Osteocyte (in vitro differentiated cells): ENCODE measurements at regions not wholly inside any gene's neighbourhood (a gene's known extent, or its start where the extent isn't known, plus 50 kb on each side); places are given as distances from the start of the nearest gene placed in this dataset.

Experiments used
- DNase-seq: peaks from one replicate; pipeline ENCODE4 v3.0.0; 2021; ENCODE audit warnings: mixed read lengths; ENCODE audit not compliant: unreplicated experiment; ENCODE audit errors: extremely low spot score
- H3K27ac Mint-ChIP-seq: one replicate; pipeline ENCODE4 v1.8.0; 2021; ENCODE audit warnings: mild to moderate bottlenecking, mixed read lengths; ENCODE audit not compliant: unreplicated experiment
- H3K27me3 Mint-ChIP-seq: one replicate; pipeline ENCODE4 v1.8.0; 2021; ENCODE audit warnings: mixed read lengths; ENCODE audit not compliant: unreplicated experiment
- H3K36me3 Mint-ChIP-seq: one replicate; pipeline ENCODE4 v1.8.0; 2021; ENCODE audit warnings: mixed read lengths; ENCODE audit not compliant: unreplicated experiment
- H3K4me1 Mint-ChIP-seq: one replicate; pipeline ENCODE4 v1.8.0; 2021; ENCODE audit warnings: mixed read lengths; ENCODE audit not compliant: unreplicated experiment
- H3K4me3 Mint-ChIP-seq: one replicate; pipeline ENCODE4 v1.8.0; 2021; ENCODE audit warnings: mild to moderate bottlenecking, moderate library complexity, mixed read lengths; ENCODE audit not compliant: unreplicated experiment
- H3K9me3 Mint-ChIP-seq: one replicate; pipeline ENCODE4 v1.8.0; 2021; ENCODE audit warnings: mixed read lengths; ENCODE audit not compliant: unreplicated experiment
- TF ChIP-seq, protein P1 (sequence below): fragments of 200-600 bp; sonication (generic); IDR thresholded peaks from 2 replicates; pipeline ENCODE4 v1.5.0; 2021; ENCODE audit warnings: antibody characterized with exemption, mild to moderate bottlenecking, moderate library complexity

DNA sequence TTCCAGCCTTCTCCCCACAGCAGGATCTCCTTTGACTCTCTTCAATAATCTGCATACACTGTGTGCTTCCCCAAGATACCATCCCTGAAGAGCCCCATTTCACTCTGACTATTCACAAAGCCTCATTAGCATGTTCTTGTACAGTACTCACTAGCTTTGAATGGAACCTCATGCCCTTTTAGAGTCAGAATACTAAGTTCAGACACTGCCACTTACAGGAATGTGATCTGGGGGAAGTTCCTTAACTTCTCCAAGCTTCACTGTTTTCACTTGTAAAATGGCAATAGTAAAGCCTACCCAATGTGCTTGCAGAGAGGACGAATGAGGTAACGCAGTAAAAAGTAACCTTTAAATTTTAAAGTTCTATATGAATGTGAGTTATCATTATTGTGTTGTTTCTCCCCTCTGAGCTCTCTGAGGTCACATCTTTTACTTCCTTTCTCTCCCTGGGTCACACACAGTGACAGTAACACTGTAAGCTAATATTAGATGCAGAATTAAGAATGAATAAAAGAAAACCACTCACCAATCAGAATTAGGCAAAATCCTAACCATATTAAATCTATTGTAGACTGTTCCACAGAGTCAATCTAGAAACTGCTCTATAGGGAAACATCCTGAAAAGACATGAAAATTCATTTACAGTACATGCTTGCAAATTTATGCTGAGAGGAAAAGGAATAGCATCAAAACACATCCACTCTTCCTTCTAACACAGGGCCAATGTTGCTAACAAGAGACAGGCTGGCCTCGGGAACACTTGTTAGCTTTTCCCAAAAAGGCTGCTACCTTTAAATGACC is 64.2 kb upstream of the IL6 start:
- no peaks in the 10 kb centered on the region for H3K9me3 Mint-ChIP-seq
- no peak overlapping the region for H3K4me3 Mint-ChIP-seq
- H3K27me3 Mint-ChIP-seq, result no peaks in the 10 kb centered on the region
- no peak for DNase-seq
- H3K27ac Mint-ChIP-seq, result peak overlapping the region; percentile 83
- peaks cover 33% of the 10 kb centered on the region for H3K4me1 Mint-ChIP-seq
- TF ChIP-seq, protein P1, sequence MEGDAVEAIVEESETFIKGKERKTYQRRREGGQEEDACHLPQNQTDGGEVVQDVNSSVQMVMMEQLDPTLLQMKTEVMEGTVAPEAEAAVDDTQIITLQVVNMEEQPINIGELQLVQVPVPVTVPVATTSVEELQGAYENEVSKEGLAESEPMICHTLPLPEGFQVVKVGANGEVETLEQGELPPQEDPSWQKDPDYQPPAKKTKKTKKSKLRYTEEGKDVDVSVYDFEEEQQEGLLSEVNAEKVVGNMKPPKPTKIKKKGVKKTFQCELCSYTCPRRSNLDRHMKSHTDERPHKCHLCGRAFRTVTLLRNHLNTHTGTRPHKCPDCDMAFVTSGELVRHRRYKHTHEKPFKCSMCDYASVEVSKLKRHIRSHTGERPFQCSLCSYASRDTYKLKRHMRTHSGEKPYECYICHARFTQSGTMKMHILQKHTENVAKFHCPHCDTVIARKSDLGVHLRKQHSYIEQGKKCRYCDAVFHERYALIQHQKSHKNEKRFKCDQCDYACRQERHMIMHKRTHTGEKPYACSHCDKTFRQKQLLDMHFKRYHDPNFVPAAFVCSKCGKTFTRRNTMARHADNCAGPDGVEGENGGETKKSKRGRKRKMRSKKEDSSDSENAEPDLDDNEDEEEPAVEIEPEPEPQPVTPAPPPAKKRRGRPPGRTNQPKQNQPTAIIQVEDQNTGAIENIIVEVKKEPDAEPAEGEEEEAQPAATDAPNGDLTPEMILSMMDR, result no peak
- no peaks in the 10 kb centered on the region for H3K36me3 Mint-ChIP-seq

DNA sequence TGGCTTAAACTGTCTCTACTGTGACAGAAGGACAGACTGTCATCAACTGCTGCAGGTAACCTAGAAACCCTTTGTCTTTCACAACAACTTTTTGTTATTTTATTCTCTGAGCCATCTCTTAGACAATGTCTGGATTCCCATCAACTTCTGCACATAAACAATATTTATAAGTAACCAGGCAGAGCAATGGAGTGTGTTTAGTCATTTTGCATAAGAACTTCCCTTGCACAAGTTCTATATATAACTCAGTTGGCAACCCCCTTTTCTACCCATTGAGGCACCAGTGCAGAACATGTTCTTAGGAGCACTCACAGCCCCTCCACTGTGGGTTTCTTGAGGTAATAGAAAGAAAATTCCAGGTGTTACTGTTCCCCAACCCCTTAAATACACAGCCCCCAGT is 65.0 kb upstream of the IL6 start:
- H3K27ac Mint-ChIP-seq, result peak overlapping the region; percentile 76
- H3K4me1 Mint-ChIP-seq, result peaks cover 28% of the 10 kb centered on the region
- TF ChIP-seq, protein P1, result no peak
- no peaks in the 10 kb centered on the region for H3K9me3 Mint-ChIP-seq
- H3K4me3 Mint-ChIP-seq, result no peak overlapping the region
- no peaks in the 10 kb centered on the region for H3K27me3 Mint-ChIP-seq
- no peak for DNase-seq
- H3K36me3 Mint-ChIP-seq, result no peaks in the 10 kb centered on the region

DNA sequence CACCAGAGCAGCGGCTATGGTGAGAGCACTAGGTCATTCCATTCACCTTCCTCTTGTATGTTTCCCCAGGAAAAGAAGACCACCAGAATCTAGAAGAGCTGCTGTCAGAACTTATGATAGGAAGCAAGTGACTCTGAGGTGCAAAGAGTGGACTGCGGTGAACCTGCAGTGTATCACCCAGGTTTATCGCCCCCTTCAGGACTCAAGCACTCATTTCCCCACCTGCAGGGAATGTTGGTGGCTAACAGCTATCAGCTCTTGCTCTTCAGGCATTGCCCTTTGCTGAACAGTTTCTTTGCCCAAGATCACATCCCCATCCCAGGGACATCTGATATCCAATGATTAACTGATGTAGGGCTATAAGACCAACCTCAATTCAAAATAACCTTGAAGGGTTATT is 66.3 kb upstream of the IL6 start:
- no peak overlapping the region for H3K27ac Mint-ChIP-seq
- no peaks in the 10 kb centered on the region for H3K9me3 Mint-ChIP-seq
- TF ChIP-seq, protein P1, result no peak
- no peak for DNase-seq
- H3K27me3 Mint-ChIP-seq, result no peaks in the 10 kb centered on the region
- no peaks in the 10 kb centered on the region for H3K36me3 Mint-ChIP-seq
- H3K4me1 Mint-ChIP-seq, result peaks cover 23% of the 10 kb centered on the region
- H3K4me3 Mint-ChIP-seq, result no peak overlapping the region

DNA sequence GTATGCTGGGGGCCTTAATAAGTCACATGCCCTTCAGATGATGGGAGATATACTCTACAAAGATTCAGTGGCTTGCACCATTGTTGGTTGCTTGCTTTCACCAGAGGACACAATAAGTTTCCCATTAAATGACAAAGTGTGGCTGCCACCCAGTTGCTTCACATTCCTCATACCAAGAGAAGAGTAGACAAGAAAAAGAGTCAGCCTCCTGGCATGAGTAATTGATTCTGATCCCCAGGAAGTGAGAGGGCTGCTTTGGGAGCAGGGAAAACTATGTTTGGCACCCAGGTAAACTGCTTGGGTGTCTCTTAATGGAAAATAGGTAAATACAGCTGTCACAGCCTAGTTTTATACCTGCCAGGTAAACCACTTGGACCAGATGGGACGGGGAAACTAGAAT is 66.7 kb upstream of the IL6 start:
- H3K4me3 Mint-ChIP-seq, result no peak overlapping the region
- no peaks in the 10 kb centered on the region for H3K36me3 Mint-ChIP-seq
- no peaks in the 10 kb centered on the region for H3K9me3 Mint-ChIP-seq
- no peak overlapping the region for H3K27ac Mint-ChIP-seq
- H3K4me1 Mint-ChIP-seq, result peaks cover 23% of the 10 kb centered on the region
- no peaks in the 10 kb centered on the region for H3K27me3 Mint-ChIP-seq
- no peak for DNase-seq
- TF ChIP-seq, protein P1, result no peak

DNA sequence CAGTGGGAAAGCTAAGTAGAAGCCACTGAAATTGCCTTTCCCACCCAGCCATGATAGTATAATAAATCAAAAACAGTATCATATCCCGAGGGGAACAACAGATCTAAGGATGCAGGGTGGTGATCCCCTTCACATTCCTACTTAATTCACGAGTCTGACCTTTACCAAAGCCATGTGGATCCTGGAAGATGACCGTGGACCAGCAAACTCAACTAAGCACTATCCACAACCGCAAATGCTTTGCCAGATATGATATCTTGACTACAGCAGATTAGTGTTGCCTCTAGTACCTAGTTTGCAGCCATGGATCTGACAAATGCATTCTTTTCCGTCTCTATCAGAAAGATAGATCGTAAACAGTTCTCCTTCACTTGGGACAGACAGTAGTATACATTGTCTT is 67.3 kb upstream of the IL6 start:
- no peaks in the 10 kb centered on the region for H3K9me3 Mint-ChIP-seq
- H3K4me3 Mint-ChIP-seq, result no peak overlapping the region
- no peaks in the 10 kb centered on the region for H3K36me3 Mint-ChIP-seq
- no peaks in the 10 kb centered on the region for H3K27me3 Mint-ChIP-seq
- TF ChIP-seq, protein P1, result no peak
- no peak for DNase-seq
- peaks cover 23% of the 10 kb centered on the region for H3K4me1 Mint-ChIP-seq
- no peak overlapping the region for H3K27ac Mint-ChIP-seq
